ENCODE measurements at regions not wholly inside any gene's neighbourhood (a gene's known extent, or its start where the extent isn't known, plus 50 kb on each side); places are given as distances from the start of the nearest gene placed in this dataset.

GRCh38 chr2:220276741-220277444, 649.5 kb downstream of the SLC4A3 start:
- H3K27me3 Mint-ChIP-seq (ENCODE audit: low read depth) = no peaks in the 10 kb centered on the region
- H3K27ac Mint-ChIP-seq = no peak overlapping the region
- no peaks in the 10 kb centered on the region for H3K36me3 Mint-ChIP-seq (ENCODE audit: low read depth)
- no peaks in the 10 kb centered on the region for H3K4me1 Mint-ChIP-seq (ENCODE audit: low read depth)
- H3K4me3 Mint-ChIP-seq = no peak overlapping the region
- H3K9me3 Mint-ChIP-seq = no peaks in the 10 kb centered on the region

GRCh38 chr2:220277445-220277975, 650.1 kb downstream of the SLC4A3 start:
- Mint-ChIP-seq H3K36me3 (ENCODE audit: low read depth) (no peaks in the 10 kb centered on the region), H3K9me3 (no peaks in the 10 kb centered on the region), H3K4me1 (ENCODE audit: low read depth) (no peaks in the 10 kb centered on the region), H3K4me3 (no peak overlapping the region), H3K27me3 (ENCODE audit: low read depth) (no peaks in the 10 kb centered on the region), H3K27ac (no peak overlapping the region)

DNA sequence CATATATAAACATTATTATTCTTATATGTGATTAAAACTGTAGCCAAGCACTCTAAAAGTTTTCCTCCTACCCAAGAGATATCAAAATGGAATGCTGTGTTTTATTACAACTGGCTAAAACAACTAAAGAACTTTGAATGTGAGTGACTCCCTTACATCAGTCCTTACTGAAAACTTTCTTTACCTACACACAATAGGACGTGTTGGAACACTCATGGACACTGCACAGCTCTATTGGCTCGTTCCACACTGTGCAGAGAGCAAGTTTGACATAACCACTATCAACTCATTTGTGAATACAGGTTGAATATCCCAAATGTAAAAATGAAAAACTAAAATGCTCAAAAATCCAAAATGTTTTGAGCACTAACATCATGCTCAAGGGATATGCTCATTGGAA, 650.6 kb downstream of the SLC4A3 start:
- Mint-ChIP-seq H3K27me3 (ENCODE audit: low read depth) (no peaks in the 10 kb centered on the region), H3K4me1 (ENCODE audit: low read depth) (no peaks in the 10 kb centered on the region), H3K9me3 (no peaks in the 10 kb centered on the region), H3K4me3 (no peak overlapping the region), H3K36me3 (ENCODE audit: low read depth) (no peaks in the 10 kb centered on the region), H3K27ac (no peak overlapping the region)

GRCh38 chr2:220279372-220279771, 651.9 kb downstream of the SLC4A3 start:
- Mint-ChIP-seq H3K9me3 (no peaks in the 10 kb centered on the region), H3K4me3 (no peak overlapping the region), H3K27ac (no peak overlapping the region), H3K36me3 (ENCODE audit: low read depth) (no peaks in the 10 kb centered on the region), H3K4me1 (ENCODE audit: low read depth) (no peaks in the 10 kb centered on the region), H3K27me3 (ENCODE audit: low read depth) (no peaks in the 10 kb centered on the region)

- Mint-ChIP-seq H3K36me3 (ENCODE audit: low read depth) (no peaks in the 10 kb centered on the region), H3K4me1 (ENCODE audit: low read depth) (no peaks in the 10 kb centered on the region), H3K27me3 (ENCODE audit: low read depth) (no peaks in the 10 kb centered on the region), H3K4me3 (no peak overlapping the region), H3K27ac (no peak overlapping the region), H3K9me3 (no peaks in the 10 kb centered on the region)
Measured at GRCh38 chr2:220279840-220280239, 652.4 kb downstream of the SLC4A3 start.

DNA sequence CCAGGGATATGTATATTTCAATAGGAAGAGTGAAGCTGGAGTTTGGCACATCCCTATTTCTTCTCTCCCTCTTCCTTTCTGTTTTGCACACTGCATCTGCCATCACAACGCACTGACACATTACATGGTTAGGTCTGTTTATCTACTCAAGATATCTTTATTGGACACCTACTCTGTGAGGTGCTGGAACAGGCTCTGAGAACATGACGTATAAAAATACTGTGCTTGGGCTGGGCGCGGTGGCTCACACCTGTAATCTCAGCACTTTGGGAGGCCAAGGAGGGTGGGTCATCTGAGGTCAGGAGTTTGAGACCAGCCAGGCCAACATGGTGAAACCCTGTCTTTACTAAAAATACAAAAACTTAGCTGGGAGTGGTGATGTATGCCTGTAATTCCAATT, 653.3 kb downstream of the SLC4A3 start:
- Mint-ChIP-seq H3K9me3 (no peaks in the 10 kb centered on the region), H3K4me3 (no peak overlapping the region), H3K36me3 (ENCODE audit: low read depth) (no peaks in the 10 kb centered on the region), H3K27ac (no peak overlapping the region), H3K4me1 (ENCODE audit: low read depth) (no peaks in the 10 kb centered on the region), H3K27me3 (ENCODE audit: low read depth) (no peaks in the 10 kb centered on the region)

- no peaks in the 10 kb centered on the region for H3K36me3 Mint-ChIP-seq (ENCODE audit: low read depth)
- no peak overlapping the region for H3K27ac Mint-ChIP-seq
- H3K9me3 Mint-ChIP-seq = no peaks in the 10 kb centered on the region
- H3K4me3 Mint-ChIP-seq = no peak overlapping the region
- H3K27me3 Mint-ChIP-seq (ENCODE audit: low read depth) = no peaks in the 10 kb centered on the region
- H3K4me1 Mint-ChIP-seq (ENCODE audit: low read depth) = no peaks in the 10 kb centered on the region
Measured at GRCh38 chr2:220281771-220282170, 654.3 kb downstream of the SLC4A3 start.

- no peak overlapping the region for H3K4me3 Mint-ChIP-seq
- no peaks in the 10 kb centered on the region for H3K9me3 Mint-ChIP-seq
- no peaks in the 10 kb centered on the region for H3K4me1 Mint-ChIP-seq (ENCODE audit: low read depth)
- H3K27me3 Mint-ChIP-seq (ENCODE audit: low read depth) = no peaks in the 10 kb centered on the region
- no peaks in the 10 kb centered on the region for H3K36me3 Mint-ChIP-seq (ENCODE audit: low read depth)
- no peak overlapping the region for H3K27ac Mint-ChIP-seq
Measured at GRCh38 chr2:220282236-220282635, 654.8 kb downstream of the SLC4A3 start.

DNA sequence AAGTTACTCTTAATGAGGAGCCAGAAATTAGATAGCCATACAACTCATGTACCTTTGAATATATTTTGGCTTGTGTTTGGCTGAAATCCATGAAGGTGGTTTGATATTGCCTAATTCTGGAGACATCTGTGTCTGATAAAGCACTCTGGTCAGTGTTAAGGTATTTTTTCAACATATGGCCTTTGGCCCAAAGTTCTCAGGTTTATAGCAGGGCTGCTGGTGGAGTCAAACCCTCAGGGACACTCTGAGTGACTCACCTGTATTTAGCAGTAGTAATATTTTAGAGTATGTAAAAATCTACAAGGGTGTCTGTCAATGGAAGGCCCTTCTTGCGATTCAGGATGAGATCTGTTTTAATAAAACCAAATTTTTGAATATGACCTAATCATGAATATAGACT, 666.5 kb downstream of the SLC4A3 start:
- Mint-ChIP-seq H3K4me3 (no peak overlapping the region), H3K27ac (no peak overlapping the region), H3K4me1 (ENCODE audit: low read depth) (no peaks in the 10 kb centered on the region), H3K9me3 (no peaks in the 10 kb centered on the region), H3K36me3 (ENCODE audit: low read depth) (no peaks in the 10 kb centered on the region), H3K27me3 (ENCODE audit: low read depth) (no peaks in the 10 kb centered on the region)

- no peaks in the 10 kb centered on the region for H3K36me3 Mint-ChIP-seq (ENCODE audit: low read depth)
Measured at GRCh38 chr2:220296174-220296573, 668.7 kb downstream of the SLC4A3 start.

DNA sequence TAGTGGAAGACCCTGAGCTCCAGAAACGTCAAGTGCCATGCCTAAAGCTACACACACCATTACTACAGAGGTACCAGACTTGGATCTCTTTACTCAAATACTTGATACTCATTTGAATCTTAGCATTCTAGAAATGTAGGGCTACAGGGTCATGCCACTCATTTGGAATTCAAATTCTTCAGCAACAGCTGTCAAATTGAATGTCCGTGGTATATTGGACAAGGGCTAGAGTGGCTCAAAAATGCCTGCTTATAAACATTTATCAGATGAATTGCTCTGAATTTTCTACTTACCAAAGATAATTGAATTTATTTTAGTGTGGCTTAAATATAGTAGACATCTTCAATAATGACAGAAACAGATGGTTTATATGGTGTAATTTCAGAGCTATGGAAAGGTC, 669.7 kb downstream of the SLC4A3 start:
- H3K27ac Mint-ChIP-seq = no peak overlapping the region
- no peaks in the 10 kb centered on the region for H3K9me3 Mint-ChIP-seq
- no peaks in the 10 kb centered on the region for H3K27me3 Mint-ChIP-seq (ENCODE audit: low read depth)
- no peaks in the 10 kb centered on the region for H3K36me3 Mint-ChIP-seq (ENCODE audit: low read depth)
- H3K4me1 Mint-ChIP-seq (ENCODE audit: low read depth) = no peaks in the 10 kb centered on the region
- no peak overlapping the region for H3K4me3 Mint-ChIP-seq

More at GRCh38 chr2:220296174-220296573, 668.7 kb downstream of the SLC4A3 start:
- no peaks in the 10 kb centered on the region for H3K9me3 Mint-ChIP-seq
- H3K27me3 Mint-ChIP-seq (ENCODE audit: low read depth) = no peaks in the 10 kb centered on the region
- H3K4me3 Mint-ChIP-seq = no peak overlapping the region
- no peaks in the 10 kb centered on the region for H3K4me1 Mint-ChIP-seq (ENCODE audit: low read depth)
- no peak overlapping the region for H3K27ac Mint-ChIP-seq

GRCh38 chr2:220300806-220301205, 673.4 kb downstream of the SLC4A3 start:
- no peak overlapping the region for H3K4me3 Mint-ChIP-seq
- H3K9me3 Mint-ChIP-seq = no peaks in the 10 kb centered on the region
- no peaks in the 10 kb centered on the region for H3K4me1 Mint-ChIP-seq (ENCODE audit: low read depth)
- no peak overlapping the region for H3K27ac Mint-ChIP-seq
- no peaks in the 10 kb centered on the region for H3K27me3 Mint-ChIP-seq (ENCODE audit: low read depth)
- no peaks in the 10 kb centered on the region for H3K36me3 Mint-ChIP-seq (ENCODE audit: low read depth)

GRCh38 chr2:220302756-220303155, 675.3 kb downstream of the SLC4A3 start:
- no peaks in the 10 kb centered on the region for H3K27me3 Mint-ChIP-seq (ENCODE audit: low read depth)

GRCh38 chr2:220309215-220309614, 681.8 kb downstream of the SLC4A3 start:
- no peaks in the 10 kb centered on the region for H3K4me1 Mint-ChIP-seq (ENCODE audit: low read depth)
- no peaks in the 10 kb centered on the region for H3K36me3 Mint-ChIP-seq (ENCODE audit: low read depth)
- no peaks in the 10 kb centered on the region for H3K27me3 Mint-ChIP-seq (ENCODE audit: low read depth)
- H3K9me3 Mint-ChIP-seq = peaks cover 5% of the 10 kb centered on the region
- H3K4me3 Mint-ChIP-seq = no peak overlapping the region
- H3K27ac Mint-ChIP-seq = no peak overlapping the region

More at GRCh38 chr2:220302756-220303155, 675.3 kb downstream of the SLC4A3 start:
- no peaks in the 10 kb centered on the region for H3K4me1 Mint-ChIP-seq (ENCODE audit: low read depth)
- H3K27ac Mint-ChIP-seq = no peak overlapping the region
- no peaks in the 10 kb centered on the region for H3K9me3 Mint-ChIP-seq
- H3K36me3 Mint-ChIP-seq (ENCODE audit: low read depth) = no peaks in the 10 kb centered on the region
- H3K4me3 Mint-ChIP-seq = no peak overlapping the region

GRCh38 chr2:220310451-220310861, 683.0 kb downstream of the SLC4A3 start:
- H3K4me1 Mint-ChIP-seq (ENCODE audit: low read depth) = no peaks in the 10 kb centered on the region
- no peaks in the 10 kb centered on the region for H3K27me3 Mint-ChIP-seq (ENCODE audit: low read depth)
- no peak overlapping the region for H3K27ac Mint-ChIP-seq
- peaks cover 5% of the 10 kb centered on the region for H3K9me3 Mint-ChIP-seq
- H3K36me3 Mint-ChIP-seq (ENCODE audit: low read depth) = no peaks in the 10 kb centered on the region
- H3K4me3 Mint-ChIP-seq = no peak overlapping the region

All from T-helper 1 cell treated with Interleukin-12 subunit alpha and Interleukin-12 subunit beta and Interleukin-4 antibody, amounts not matched to agents 30 μg/mL and 1 μg/mL, for 36 hours (primary cell).